ENCODE measurements at regions not wholly inside any gene's neighbourhood (a gene's known extent, or its start where the extent isn't known, plus 50 kb on each side); places are given as distances from the start of the nearest gene placed in this dataset.

GRCh38 chr1:55617288-55617982, 402.3 kb upstream of the USP24 start:
- intact Hi-C loops (cut with micrococcal nuclease): no loop called here
- no peaks in the 10 kb centered on the region for H3K27me3 Mint-ChIP-seq (ENCODE audit: low read depth)
- H3K4me3 Mint-ChIP-seq (ENCODE audit: low read depth): no peak overlapping the region
- no peak for DNase-seq (ENCODE audit: low spot score)
- H3K27ac Mint-ChIP-seq: no peak overlapping the region
- H3K4me1 Mint-ChIP-seq (ENCODE audit: low read depth): no peaks in the 10 kb centered on the region
- no peaks in the 10 kb centered on the region for H3K36me3 Mint-ChIP-seq (ENCODE audit: low read depth)
- H3K9me3 Mint-ChIP-seq: no peaks in the 10 kb centered on the region

- Mint-ChIP-seq H3K4me3 (ENCODE audit: low read depth) (no peak overlapping the region), H3K27me3 (ENCODE audit: low read depth) (no peaks in the 10 kb centered on the region), H3K36me3 (ENCODE audit: low read depth) (no peaks in the 10 kb centered on the region), H3K27ac (no peak overlapping the region), H3K9me3 (peaks cover 4% of the 10 kb centered on the region), H3K4me1 (ENCODE audit: low read depth) (no peaks in the 10 kb centered on the region)
- no peak for DNase-seq (ENCODE audit: low spot score)
- intact Hi-C loops (cut with micrococcal nuclease): no loop called here
Measured at GRCh38 chr1:55612988-55613387, 397.8 kb upstream of the USP24 start.

GRCh38 chr1:55611123-55611522, 396.0 kb upstream of the USP24 start:
- intact Hi-C loops (cut with micrococcal nuclease): no loop called here

GRCh38 chr1:55610203-55610602, 395.0 kb upstream of the USP24 start:
- no peak overlapping the region for H3K4me3 Mint-ChIP-seq (ENCODE audit: low read depth)
- H3K27me3 Mint-ChIP-seq (ENCODE audit: low read depth): no peaks in the 10 kb centered on the region
- H3K27ac Mint-ChIP-seq: no peak overlapping the region
- no peak for DNase-seq (ENCODE audit: low spot score)
- no peaks in the 10 kb centered on the region for H3K4me1 Mint-ChIP-seq (ENCODE audit: low read depth)
- intact Hi-C loops (cut with micrococcal nuclease): no loop called here
- peaks cover 4% of the 10 kb centered on the region for H3K9me3 Mint-ChIP-seq
- H3K36me3 Mint-ChIP-seq (ENCODE audit: low read depth): no peaks in the 10 kb centered on the region

More at GRCh38 chr1:55611123-55611522, 396.0 kb upstream of the USP24 start:
- H3K27ac Mint-ChIP-seq: no peak overlapping the region
- no peaks in the 10 kb centered on the region for H3K36me3 Mint-ChIP-seq (ENCODE audit: low read depth)
- DNase-seq (ENCODE audit: low spot score): no peak
- H3K4me3 Mint-ChIP-seq (ENCODE audit: low read depth): no peak overlapping the region
- H3K27me3 Mint-ChIP-seq (ENCODE audit: low read depth): no peaks in the 10 kb centered on the region
- H3K9me3 Mint-ChIP-seq: peaks cover 4% of the 10 kb centered on the region
- H3K4me1 Mint-ChIP-seq (ENCODE audit: low read depth): no peaks in the 10 kb centered on the region

GRCh38 chr1:55609630-55610029, 394.5 kb upstream of the USP24 start:
- Mint-ChIP-seq H3K36me3 (ENCODE audit: low read depth) (no peaks in the 10 kb centered on the region), H3K9me3 (peaks cover 4% of the 10 kb centered on the region), H3K27me3 (ENCODE audit: low read depth) (no peaks in the 10 kb centered on the region), H3K27ac (no peak overlapping the region), H3K4me3 (ENCODE audit: low read depth) (no peak overlapping the region), H3K4me1 (ENCODE audit: low read depth) (no peaks in the 10 kb centered on the region)
- no peak for DNase-seq (ENCODE audit: low spot score)
- intact Hi-C loops (cut with micrococcal nuclease): no loop called here

GRCh38 chr1:55605155-55605554, 390.0 kb upstream of the USP24 start:
- Mint-ChIP-seq H3K36me3 (ENCODE audit: low read depth) (no peaks in the 10 kb centered on the region), H3K27me3 (ENCODE audit: low read depth) (no peaks in the 10 kb centered on the region), H3K4me1 (ENCODE audit: low read depth) (no peaks in the 10 kb centered on the region), H3K27ac (no peak overlapping the region), H3K4me3 (ENCODE audit: low read depth) (no peak overlapping the region), H3K9me3 (peaks cover 4% of the 10 kb centered on the region)
- DNase-seq (ENCODE audit: low spot score): no peak
- intact Hi-C loops (cut with micrococcal nuclease): no loop called here

- H3K27ac Mint-ChIP-seq: no peak overlapping the region
- H3K4me3 Mint-ChIP-seq (ENCODE audit: low read depth): no peak overlapping the region
- no peaks in the 10 kb centered on the region for H3K36me3 Mint-ChIP-seq (ENCODE audit: low read depth)
- H3K4me1 Mint-ChIP-seq (ENCODE audit: low read depth): no peaks in the 10 kb centered on the region
- intact Hi-C loops (cut with micrococcal nuclease): no loop called here
- peaks cover 4% of the 10 kb centered on the region for H3K9me3 Mint-ChIP-seq
- H3K27me3 Mint-ChIP-seq (ENCODE audit: low read depth): no peaks in the 10 kb centered on the region
- no peak for DNase-seq (ENCODE audit: low spot score)
Measured at GRCh38 chr1:55604749-55605148, 389.6 kb upstream of the USP24 start.

GRCh38 chr1:55604179-55604578, 389.0 kb upstream of the USP24 start:
- intact Hi-C loops (cut with micrococcal nuclease): no loop called here
- no peak for DNase-seq (ENCODE audit: low spot score)
- Mint-ChIP-seq H3K27me3 (ENCODE audit: low read depth) (no peaks in the 10 kb centered on the region), H3K4me3 (ENCODE audit: low read depth) (no peak overlapping the region), H3K9me3 (peaks cover 4% of the 10 kb centered on the region), H3K36me3 (ENCODE audit: low read depth) (no peaks in the 10 kb centered on the region), H3K27ac (no peak overlapping the region), H3K4me1 (ENCODE audit: low read depth) (no peaks in the 10 kb centered on the region)

- no peak for DNase-seq (ENCODE audit: low spot score)
- no peaks in the 10 kb centered on the region for H3K36me3 Mint-ChIP-seq (ENCODE audit: low read depth)
- H3K27ac Mint-ChIP-seq: no peak overlapping the region
- no peak overlapping the region for H3K4me3 Mint-ChIP-seq (ENCODE audit: low read depth)
- H3K27me3 Mint-ChIP-seq (ENCODE audit: low read depth): peaks cover 7% of the 10 kb centered on the region
- no peaks in the 10 kb centered on the region for H3K9me3 Mint-ChIP-seq
- H3K4me1 Mint-ChIP-seq (ENCODE audit: low read depth): no peaks in the 10 kb centered on the region
- intact Hi-C loops (cut with micrococcal nuclease): no loop called here
Measured at GRCh38 chr1:55600242-55600641, 385.1 kb upstream of the USP24 start.

GRCh38 chr1:55597910-55598309, 382.7 kb upstream of the USP24 start:
- no peak for DNase-seq (ENCODE audit: low spot score)
- no peak overlapping the region for H3K4me3 Mint-ChIP-seq (ENCODE audit: low read depth)
- no peaks in the 10 kb centered on the region for H3K4me1 Mint-ChIP-seq (ENCODE audit: low read depth)
- H3K36me3 Mint-ChIP-seq (ENCODE audit: low read depth): no peaks in the 10 kb centered on the region
- intact Hi-C loops (cut with micrococcal nuclease): no loop called here
- H3K27ac Mint-ChIP-seq: no peak overlapping the region
- peaks cover 7% of the 10 kb centered on the region for H3K27me3 Mint-ChIP-seq (ENCODE audit: low read depth)
- H3K9me3 Mint-ChIP-seq: no peaks in the 10 kb centered on the region

GRCh38 chr1:55594701-55595100, 379.5 kb upstream of the USP24 start:
- Mint-ChIP-seq H3K4me3 (ENCODE audit: low read depth) (no peak overlapping the region), H3K27me3 (ENCODE audit: low read depth) (peaks cover 7% of the 10 kb centered on the region), H3K36me3 (ENCODE audit: low read depth) (no peaks in the 10 kb centered on the region), H3K4me1 (ENCODE audit: low read depth) (no peaks in the 10 kb centered on the region), H3K27ac (no peak overlapping the region), H3K9me3 (no peaks in the 10 kb centered on the region)
- DNase-seq (ENCODE audit: low spot score): no peak
- intact Hi-C loops (cut with micrococcal nuclease): no loop called here

- Mint-ChIP-seq H3K27me3 (ENCODE audit: low read depth) (peaks cover 7% of the 10 kb centered on the region), H3K27ac (no peak overlapping the region), H3K9me3 (no peaks in the 10 kb centered on the region), H3K4me3 (ENCODE audit: low read depth) (no peak overlapping the region), H3K36me3 (ENCODE audit: low read depth) (no peaks in the 10 kb centered on the region), H3K4me1 (ENCODE audit: low read depth) (no peaks in the 10 kb centered on the region)
- no peak for DNase-seq (ENCODE audit: low spot score)
- intact Hi-C loops (cut with micrococcal nuclease): no loop called here
Measured at GRCh38 chr1:55593298-55593697, 378.1 kb upstream of the USP24 start.

GRCh38 chr1:55592122-55592521, 377.0 kb upstream of the USP24 start:
- no peak for DNase-seq (ENCODE audit: low spot score)
- no peak overlapping the region for H3K4me3 Mint-ChIP-seq (ENCODE audit: low read depth)
- H3K4me1 Mint-ChIP-seq (ENCODE audit: low read depth): no peaks in the 10 kb centered on the region
- peaks cover 4% of the 10 kb centered on the region for H3K27me3 Mint-ChIP-seq (ENCODE audit: low read depth)
- H3K27ac Mint-ChIP-seq: no peak overlapping the region
- H3K36me3 Mint-ChIP-seq (ENCODE audit: low read depth): no peaks in the 10 kb centered on the region
- intact Hi-C loops (cut with micrococcal nuclease): no loop called here
- H3K9me3 Mint-ChIP-seq: no peaks in the 10 kb centered on the region
